RWPE1 (cell line): ENCODE measurements at regions not wholly inside any gene's neighbourhood (a gene's known extent, or its start where the extent isn't known, plus 50 kb on each side); places are given as distances from the start of the nearest gene placed in this dataset.

Source experiments
- CTCF ChIA-PET: fragments of 350-600 bp; sonication (Branson Sonifier 250); formaldehyde crosslinking; extraction: SDS; loops from one replicate; lab custom pipeline; 2021; lab: Yijun Ruan, JAX
- POLR2A ChIA-PET: fragments of 400-600 bp; formaldehyde crosslinking; extraction: SDS; loops from one replicate; lab custom pipeline; 2020; ENCODE audit warnings: antibody characterized with exemption; ENCODE audit not compliant: low non-redundant PET; lab: Yijun Ruan, JAX
- DNase-seq: peaks from one replicate; pipeline ENCODE4 v3.0.0; 2012; ENCODE audit warnings: low spot score
- H3K27ac ChIP-seq: fragments of 450-650 bp; 2 replicates; pipeline ENCODE4 v1.5.1; 2017
- TF ChIP-seq, protein P1 (sequence below): fragments of 450-650 bp; conservative IDR thresholded peaks from 2 replicates; pipeline ENCODE4 v1.5.1; 2017; ENCODE audit warnings: low read depth, mild to moderate bottlenecking

GRCh38 chr10:31749981-31750840, 178.4 kb downstream of the ARHGAP12 start:
- ChIA-PET POLR2A (no interaction called here), CTCF (interaction anchor here (0.5 to 0.9 kb wide), 3 partner anchors 429 to 756 kb away, joined by 3 to 5 read pairs (median 3); no protein-coding TSS in a partner anchor)
- H3K27ac ChIP-seq = no peak overlapping the region
- TF ChIP-seq, protein P1, sequence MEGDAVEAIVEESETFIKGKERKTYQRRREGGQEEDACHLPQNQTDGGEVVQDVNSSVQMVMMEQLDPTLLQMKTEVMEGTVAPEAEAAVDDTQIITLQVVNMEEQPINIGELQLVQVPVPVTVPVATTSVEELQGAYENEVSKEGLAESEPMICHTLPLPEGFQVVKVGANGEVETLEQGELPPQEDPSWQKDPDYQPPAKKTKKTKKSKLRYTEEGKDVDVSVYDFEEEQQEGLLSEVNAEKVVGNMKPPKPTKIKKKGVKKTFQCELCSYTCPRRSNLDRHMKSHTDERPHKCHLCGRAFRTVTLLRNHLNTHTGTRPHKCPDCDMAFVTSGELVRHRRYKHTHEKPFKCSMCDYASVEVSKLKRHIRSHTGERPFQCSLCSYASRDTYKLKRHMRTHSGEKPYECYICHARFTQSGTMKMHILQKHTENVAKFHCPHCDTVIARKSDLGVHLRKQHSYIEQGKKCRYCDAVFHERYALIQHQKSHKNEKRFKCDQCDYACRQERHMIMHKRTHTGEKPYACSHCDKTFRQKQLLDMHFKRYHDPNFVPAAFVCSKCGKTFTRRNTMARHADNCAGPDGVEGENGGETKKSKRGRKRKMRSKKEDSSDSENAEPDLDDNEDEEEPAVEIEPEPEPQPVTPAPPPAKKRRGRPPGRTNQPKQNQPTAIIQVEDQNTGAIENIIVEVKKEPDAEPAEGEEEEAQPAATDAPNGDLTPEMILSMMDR = no peak
- DNase-seq = no peak

- ChIA-PET CTCF (interaction anchor here (0.9 kb wide), 1 partner anchor 755 kb away, joined by 5 read pairs; no protein-coding TSS in a partner anchor), POLR2A (no interaction called here)
- H3K27ac ChIP-seq = no peak overlapping the region
- TF ChIP-seq, protein P1 = no peak
- no peak for DNase-seq
Measured at GRCh38 chr10:31749301-31749700, 179.3 kb downstream of the ARHGAP12 start.

DNA sequence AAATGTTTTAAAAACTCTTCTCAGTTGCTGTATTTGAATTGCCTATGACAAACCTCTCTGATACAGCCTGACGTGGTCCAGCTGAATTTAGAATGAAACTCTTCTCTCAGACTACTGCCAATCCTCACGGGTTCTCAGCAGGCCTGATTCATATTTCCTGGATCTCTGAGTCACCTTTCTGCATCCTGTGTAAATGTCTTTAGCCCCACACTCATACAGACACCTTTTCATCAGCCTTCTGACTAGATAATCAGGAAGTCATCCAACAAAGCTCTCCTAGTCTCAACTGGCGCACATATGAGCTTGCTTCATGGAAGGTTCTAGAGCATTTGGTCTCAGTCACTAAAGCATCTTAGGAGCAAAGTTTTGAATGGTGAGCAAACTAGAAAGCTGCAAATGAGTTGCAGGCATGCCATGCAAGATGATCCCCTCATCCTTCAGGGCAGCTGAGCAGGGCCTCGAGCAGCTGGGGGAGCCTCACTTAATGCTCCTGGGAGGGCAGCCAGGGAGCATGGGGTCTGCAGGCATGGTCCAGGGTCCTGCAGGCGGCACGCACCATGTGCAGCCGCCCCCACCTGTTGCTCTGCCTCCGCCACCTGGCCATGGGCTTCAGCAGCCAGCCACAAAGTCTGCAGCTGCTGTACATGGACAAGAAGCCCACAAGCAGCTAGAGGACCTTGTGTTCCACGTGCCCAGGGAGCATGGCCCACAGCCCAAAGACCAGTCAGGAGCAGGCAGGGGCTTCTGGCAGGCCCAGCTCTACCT, 182.8 kb downstream of the ARHGAP12 start:
- CTCF ChIA-PET = no interaction called here
- H3K27ac ChIP-seq = peak overlapping the region; percentile 85
- peak; percentile 85 for DNase-seq
- TF ChIP-seq, protein P1 = no peak
- POLR2A ChIA-PET = no interaction called here

DNA sequence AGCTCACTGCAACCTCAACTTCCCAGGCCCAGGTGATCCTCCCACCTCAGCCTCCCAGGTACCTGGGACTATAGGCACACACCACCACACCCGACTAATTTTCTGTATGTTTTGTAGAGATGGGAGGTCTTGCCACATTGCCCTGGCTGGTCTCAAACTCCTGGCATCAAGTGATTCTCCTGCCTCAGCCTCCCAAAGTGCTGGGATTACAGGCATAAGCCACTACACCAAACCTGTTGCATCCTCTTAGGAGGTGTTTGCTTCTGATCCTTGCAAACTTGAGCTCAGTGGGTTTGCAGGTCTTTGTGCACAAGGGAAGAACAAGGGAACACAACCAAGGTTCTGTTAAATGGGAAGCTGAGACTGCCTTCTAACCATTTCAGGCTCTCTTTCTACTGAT, 184.6 kb downstream of the ARHGAP12 start:
- ChIA-PET POLR2A (no interaction called here), CTCF (no interaction called here)
- no peak for DNase-seq
- TF ChIP-seq, protein P1 = no peak
- H3K27ac ChIP-seq = no peak overlapping the region

- H3K27ac ChIP-seq = no peak overlapping the region
- ChIA-PET CTCF (no interaction called here), POLR2A (no interaction called here)
- no peak for DNase-seq
- TF ChIP-seq, protein P1 = no peak
Measured at GRCh38 chr10:31742255-31742654, 186.4 kb downstream of the ARHGAP12 start.

DNA sequence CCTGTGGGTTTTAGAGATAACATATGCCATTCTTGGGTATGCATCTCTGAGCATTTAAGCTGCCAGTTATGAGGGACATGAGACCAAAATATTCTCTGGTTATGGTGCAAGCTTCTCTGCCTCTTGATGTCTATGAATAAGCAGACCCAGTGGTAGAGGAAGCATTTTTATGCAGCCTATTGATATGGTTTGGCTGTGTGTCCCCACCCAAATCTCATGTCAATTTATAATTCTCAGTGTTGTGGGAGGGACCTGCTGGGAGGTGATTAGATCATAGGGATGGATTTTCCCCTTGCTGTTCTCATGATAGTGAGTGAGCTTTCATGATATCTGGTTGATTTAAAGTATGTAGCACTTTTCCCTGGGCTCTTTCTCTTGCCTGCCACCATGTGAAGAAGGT, 187.2 kb downstream of the ARHGAP12 start:
- no peak overlapping the region for H3K27ac ChIP-seq
- no peak for DNase-seq
- CTCF ChIA-PET = no interaction called here
- POLR2A ChIA-PET = interaction anchor here (0.6 kb wide), 1 partner anchor 608 kb away, joined by 6 read pairs; no protein-coding TSS in a partner anchor
- TF ChIP-seq, protein P1 = no peak
